ENCODE measurements at regions not wholly inside any gene's neighbourhood (a gene's known extent, or its start where the extent isn't known, plus 50 kb on each side); places are given as distances from the start of the nearest gene placed in this dataset.

DNA sequence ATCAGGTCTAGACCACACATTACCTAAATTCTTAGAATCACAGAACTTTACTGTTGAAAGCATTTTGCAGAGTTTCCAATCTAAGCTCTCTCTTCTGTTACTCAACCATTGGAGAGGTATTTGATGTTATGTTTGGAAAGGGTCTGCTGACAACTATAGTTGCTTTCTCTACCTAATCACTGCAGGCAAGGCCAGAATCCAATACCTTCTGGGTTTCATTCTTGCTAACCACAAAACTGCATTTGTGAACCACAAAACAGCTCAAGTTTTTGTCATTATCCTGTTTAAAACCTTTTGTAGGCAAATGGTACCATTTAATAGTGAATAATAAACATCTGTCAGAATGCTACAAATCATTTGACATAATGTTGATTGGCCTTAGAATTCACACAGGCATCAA, 380.1 kb downstream of the GASK1B start:
- DNase-seq (ENCODE audit: low read depth, low spot score): no peak

DNA sequence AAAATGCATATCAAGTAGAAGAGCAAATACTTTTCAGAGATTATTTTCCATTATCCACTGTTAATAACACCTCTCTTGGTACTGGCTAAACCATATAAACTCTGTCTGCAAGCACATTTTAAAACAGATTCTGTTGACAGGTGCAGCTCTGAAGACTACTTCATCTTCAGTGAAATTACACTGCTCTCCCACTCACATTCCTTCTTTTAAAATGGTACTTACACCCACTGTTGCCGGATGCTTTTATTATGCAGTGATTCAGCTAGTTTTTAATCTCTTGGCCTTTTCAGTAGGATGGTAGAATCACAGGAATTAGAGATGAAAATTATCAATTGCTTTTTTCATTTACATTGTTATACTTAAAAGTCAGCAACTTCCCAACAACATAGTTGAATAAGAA, 381.6 kb downstream of the GASK1B start:
- no peak for DNase-seq (ENCODE audit: low read depth, low spot score)

DNA sequence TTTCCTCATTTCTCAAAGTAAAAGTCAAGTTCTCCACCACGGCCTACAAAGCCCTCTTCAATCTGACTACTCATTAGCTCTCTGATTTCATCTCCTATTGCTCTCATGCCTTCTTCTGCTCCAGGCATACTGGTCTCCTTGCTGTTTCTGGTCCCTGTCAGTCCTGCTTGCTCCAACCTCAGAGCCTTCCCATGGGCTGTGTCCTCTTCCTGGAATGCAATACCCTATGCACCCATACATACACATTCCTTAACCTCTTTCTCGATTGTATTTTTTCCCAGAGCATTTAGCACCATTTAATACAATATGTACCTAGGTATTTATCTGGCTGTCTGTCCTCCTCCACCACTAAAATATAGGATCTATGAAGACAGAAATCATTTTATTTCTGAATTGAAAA, 385.2 kb downstream of the GASK1B start:
- no peak for DNase-seq (ENCODE audit: low read depth, low spot score)

DNA sequence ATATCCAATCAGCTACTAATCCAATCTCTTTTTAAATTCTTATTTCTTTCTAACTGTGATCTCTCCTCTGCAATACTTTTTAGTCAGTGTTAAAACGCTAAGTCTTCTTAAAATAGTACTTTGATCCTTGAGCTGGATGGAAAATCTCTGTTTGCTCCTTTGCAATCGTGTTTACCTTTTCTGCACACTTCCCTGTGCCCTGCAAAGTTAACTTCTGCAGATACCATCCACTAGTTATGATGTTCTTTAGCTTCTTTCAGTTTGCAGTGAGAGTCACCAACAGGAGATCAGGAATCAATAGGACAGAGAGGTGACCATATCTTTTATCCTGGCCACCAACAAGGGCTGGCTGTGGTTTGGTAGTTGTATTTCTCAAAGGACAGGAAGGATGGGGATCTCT, 391.5 kb downstream of the GASK1B start:
- DNase-seq (ENCODE audit: low read depth, low spot score): no peak

DNA sequence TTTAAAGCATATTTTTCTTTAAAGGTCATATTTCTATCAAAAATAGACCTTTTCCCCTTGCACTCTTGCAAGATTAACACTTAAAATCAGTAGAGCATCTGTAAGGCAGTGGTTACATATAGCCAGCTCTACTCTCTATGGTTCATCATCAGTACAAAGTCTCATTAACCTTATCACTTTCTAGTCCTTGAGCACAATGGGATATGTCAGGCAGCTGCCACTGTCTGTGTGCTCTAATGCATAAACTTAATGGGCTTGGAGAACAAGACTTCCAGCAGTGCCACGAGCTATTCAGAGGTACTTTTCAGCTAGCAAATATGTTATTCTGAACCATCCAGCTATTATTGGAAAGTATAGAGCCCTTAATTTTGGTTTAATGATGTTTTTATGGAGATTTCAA, 393.7 kb downstream of the GASK1B start:
- no peak for DNase-seq (ENCODE audit: low read depth, low spot score)

DNA sequence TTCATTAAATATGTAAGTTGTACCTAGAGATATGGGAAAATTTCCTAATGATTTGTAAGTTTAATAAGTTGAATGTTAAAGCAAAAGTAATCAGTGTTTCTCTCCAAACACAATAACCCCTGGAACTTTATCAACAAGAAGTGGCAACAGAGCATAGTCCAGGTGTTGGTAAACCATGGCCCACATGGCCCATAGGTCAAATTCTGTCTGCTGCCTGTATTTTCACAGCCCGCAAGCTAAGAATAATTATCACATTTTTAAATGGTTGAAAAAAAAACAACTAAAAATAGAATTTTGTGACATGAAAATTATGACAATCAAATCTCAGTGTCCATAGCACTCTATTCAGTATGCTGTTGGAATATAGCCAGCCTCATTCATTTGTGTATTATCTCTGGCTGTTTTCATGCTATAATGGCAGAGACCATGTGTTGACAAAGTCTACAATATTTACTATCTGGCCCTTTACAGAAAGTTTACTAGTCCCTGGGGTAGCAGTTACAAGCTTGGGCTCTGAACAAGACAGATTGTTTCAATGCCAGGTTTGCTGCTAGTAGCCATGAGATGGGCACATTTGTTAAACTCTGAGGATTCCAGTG, 395.8 kb downstream of the GASK1B start:
- no peak for DNase-seq (ENCODE audit: low read depth, low spot score)

DNA sequence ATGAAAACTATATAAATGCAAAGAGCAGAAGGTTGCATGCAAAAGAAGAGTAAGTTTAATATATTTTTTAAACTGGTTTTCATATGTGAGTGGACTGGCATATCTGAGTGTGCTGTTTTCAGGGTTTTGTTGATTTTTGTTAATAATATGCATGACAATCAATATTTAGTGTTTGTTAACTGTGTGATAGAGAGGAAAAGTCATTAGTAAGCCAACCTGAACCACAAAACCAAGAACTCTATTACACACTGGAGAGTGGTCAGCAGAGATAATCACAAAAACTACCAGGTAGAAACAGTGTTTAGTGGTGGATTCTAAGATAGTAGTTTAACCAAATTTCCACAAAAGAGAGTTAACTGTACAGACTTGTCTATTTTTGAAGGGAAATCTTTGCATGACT, 396.9 kb downstream of the GASK1B start:
- no peak for DNase-seq (ENCODE audit: low read depth, low spot score)

DNA sequence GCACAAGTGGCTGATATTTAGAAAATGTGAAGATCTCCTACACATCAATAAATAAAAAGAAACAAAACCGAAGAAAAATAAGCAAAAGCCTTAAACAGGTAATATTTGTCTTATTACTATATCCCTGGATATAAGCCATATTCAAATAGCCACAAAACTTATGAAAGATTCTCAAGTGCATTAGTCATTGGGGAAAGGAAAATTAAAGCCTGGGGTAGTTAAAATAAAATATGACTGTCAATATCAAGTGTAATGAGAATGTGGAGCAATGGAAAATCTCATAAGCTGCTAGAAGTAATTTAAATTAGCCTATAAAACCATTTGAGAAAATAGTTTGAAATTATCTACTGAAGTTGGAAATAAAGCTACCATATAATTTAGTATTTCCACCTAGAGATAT, 399.9 kb downstream of the GASK1B start:
- DNase-seq (ENCODE audit: low read depth, low spot score): no peak

DNA sequence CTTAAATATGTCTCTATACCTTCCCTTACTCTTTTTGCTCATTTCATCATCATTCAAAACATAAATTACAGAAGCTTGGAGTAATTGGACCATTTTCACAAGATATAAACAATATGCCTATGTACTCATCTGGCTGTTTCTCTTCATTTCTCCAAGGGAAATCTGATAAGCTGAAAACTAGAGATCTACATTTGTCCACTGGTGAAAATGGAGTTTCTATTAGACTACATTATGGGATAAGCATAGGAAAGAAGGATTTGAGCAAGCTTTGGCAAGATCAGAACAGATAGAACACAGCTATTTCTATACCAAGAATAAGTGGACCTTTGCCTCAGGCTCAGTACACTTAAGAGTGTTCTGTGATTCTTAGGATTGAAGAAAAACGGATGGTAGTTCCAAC, 404.4 kb downstream of the GASK1B start:
- DNase-seq (ENCODE audit: low read depth, low spot score): no peak

DNA sequence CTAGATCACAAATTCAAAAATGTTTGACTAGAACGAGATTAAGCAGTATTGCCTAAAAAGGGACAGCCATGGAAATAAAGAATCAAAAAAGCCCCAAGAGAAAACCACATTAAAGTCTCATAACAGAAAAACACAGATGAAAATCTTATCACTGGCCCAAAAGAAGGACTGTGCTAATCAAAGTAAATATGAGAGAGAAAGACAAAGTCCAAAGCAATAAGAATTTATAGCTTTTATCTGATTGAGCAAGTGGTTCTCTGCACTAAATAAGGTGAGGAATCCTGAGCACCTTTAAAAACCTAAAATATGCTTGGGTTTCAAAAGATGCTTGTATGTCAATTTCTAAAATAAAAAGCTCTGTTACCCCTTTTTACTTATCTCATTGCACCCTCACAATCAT, 409.3 kb downstream of the GASK1B start:
- no peak for DNase-seq (ENCODE audit: low read depth, low spot score)

DNA sequence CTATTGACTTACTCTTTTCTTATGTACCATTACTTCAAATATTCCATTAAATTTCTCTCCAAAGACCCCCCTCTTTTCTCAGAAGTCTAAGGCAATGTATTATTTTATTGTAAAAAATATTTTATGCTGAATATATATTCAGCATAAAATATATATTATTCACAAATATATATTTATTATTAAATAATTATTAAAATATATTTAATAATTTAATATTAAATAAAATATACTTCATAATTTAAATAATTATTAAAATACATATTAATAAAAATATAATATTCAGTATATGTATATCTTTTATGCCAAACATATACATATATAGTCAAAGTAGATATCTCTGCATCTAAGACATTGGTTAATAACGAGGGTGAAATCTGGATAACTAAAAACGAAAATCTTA, 418.4 kb downstream of the GASK1B start:
- no peak for DNase-seq (ENCODE audit: low read depth, low spot score)

DNA sequence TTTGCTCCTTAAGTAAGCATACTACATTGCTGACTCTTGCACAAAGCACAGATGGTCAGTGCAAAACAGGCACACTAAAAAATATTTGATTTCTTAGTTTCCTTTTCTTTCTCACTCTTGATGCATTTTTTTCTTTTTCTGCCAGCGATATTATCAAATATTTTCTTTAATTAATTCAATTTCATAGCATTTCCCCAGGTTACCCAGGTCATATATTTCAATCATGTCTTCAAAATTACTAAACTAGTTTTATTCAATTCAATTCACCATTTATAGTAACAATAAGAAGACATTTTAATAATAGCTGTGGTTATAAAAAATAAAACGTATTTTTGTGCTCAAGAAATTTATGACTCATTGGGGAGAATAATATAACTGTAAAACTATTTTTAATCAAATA, 421.2 kb downstream of the GASK1B start:
- DNase-seq (ENCODE audit: low read depth, low spot score): no peak

DNA sequence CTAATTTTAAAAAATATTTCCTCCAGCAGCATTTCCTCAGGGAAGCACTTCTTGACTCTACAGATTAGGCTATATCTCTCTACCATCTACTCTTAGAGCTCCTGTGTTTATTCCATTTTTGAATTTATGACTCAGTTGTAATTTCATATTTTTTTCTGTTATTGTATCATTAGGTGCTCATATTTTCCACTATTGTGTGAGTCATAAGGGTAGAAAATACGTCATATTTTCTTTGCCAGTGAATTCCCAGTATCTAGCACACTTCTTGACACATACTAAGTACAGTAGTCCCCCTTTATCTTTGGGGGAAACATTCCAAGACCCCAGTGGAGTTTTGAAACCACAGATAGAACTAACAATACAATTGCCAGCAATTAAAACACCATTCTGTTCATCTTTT, 431.2 kb downstream of the GASK1B start:
- DNase-seq (ENCODE audit: low read depth, low spot score): no peak

DNA sequence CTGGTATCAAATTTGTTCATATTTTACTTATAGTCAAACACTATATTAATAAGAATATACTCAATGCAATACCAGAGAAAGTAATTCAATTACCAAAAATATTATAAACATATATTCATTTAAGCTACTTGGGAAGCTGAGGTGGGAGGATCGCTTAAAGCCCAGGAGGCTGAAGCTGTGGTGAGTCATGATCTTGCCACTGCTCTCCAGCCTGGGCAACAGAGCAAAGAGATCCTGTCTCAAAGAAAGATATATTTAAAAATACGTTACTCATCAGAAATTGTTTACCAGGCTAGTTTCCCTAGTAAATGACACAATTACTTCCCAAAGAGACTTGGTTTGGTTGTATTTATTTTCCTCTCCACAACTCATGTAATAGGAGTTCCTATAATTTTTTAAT, 433.6 kb downstream of the GASK1B start:
- DNase-seq (ENCODE audit: low read depth, low spot score): no peak

DNA sequence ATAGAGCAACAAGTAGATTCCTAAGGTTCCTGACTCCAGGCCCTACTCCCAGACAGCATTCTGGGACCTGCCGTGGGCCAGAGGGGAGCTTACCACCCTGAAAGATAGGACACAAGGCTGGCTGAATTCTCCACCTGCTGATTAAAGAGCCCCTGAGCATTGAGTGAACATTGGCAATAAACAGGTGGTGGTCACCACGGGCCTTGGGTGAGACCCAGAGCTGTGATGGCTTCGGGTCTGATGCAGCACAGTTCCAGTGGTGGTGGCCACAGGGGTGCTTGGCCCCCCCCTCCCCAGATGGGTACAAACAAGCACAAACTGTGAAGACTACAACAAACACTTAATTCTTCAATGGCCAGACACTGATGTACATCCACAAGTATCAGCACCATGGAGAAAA, 444.6 kb downstream of the GASK1B start:
- no peak for DNase-seq (ENCODE audit: low read depth, low spot score)

DNA sequence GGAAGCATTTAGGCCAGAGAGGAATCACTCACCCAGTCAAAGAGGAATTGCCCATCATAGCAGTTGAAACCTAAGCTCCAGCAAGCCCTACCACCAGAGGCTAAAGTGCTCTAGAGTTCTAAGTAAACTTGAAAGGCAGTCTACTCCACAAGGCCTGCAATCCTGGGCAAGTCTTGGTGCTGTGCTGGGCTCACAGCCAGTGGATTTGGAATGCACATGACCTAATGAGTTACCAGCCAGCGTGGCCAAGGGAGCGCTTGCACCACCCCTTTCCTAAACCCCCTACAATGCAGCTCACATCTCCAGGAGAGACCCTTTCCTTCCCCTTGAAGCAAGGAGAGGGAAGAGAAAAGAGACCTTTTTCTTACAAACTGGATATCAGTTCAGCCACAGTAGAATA, 445.7 kb downstream of the GASK1B start:
- no peak for DNase-seq (ENCODE audit: low read depth, low spot score)

DNA sequence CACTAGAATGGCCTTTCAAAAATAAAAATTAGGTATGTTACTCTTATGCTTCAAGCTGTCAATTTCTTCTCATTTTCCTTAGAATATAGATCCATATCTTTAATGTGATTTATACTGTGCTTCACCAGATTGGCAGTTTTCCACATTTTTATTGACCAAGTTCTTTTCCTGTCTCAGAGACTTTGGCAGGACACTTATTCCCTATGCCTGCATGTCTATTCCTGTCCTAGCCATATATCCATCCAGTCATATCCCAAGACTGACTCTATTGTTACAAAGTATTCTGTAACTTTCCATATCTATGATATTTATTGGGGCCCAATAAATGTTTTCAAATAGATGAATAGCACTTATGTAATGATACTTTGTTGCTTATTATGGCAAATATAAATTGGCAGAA, 450.7 kb downstream of the GASK1B start:
- no peak for DNase-seq (ENCODE audit: low read depth, low spot score)

DNA sequence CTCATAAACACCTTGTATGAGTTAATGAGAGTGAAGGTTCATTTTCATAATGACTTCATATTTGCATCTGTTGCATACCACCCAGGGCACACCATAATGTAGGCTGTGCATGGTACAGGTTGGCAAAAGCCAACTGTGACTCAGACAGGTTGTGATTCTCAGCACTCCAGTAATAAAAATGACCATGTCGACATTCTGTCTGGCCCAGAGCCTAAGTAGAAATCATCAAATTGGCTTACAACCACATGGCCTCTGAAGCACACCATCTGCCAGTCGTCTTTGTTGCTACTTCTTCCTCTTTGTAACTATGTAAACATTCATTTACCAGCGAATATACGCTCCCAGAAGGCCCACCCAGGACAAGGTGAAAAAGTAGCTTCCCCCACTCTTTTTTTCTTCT, 459.5 kb downstream of the GASK1B start:
- no peak for DNase-seq (ENCODE audit: low read depth, low spot score)

DNA sequence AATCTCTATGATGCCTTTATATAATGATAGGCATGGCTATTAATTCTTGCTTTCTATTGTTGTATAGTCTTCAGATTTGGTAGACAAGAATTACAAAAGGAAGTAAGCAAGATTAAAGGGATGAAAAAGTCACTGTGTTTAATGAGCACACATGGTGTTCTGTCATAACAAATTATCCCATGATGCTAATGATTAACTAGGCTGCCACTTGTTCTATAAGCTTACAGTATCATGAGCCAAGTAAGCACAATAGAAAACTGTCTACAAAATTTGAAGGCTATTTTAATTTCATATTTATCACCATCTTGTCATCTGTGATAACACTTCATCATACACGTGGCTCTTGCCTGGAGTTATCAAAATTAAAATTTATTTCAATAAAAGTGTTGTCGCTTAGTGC, 466.7 kb downstream of the GASK1B start:
- DNase-seq (ENCODE audit: low read depth, low spot score): no peak

DNA sequence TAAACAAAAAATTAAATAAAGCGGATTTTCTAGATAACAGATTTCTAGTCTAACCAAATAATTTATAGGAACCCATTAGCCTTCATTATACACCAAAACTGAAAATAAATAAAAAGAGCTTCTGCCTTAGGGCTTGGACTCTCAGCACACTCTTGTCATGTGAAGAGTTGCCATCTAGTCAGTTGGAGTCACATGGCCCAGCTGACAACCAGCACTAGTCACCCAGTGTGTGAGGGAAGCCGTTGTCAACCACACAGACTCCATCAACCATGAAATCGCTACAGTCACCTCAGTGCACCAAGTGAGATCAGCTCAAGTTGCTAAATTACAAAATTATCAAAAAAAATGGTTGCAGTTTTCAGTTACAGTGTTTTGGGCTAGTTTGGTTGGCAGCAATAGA, 470.0 kb downstream of the GASK1B start:
- no peak for DNase-seq (ENCODE audit: low read depth, low spot score)

DNA sequence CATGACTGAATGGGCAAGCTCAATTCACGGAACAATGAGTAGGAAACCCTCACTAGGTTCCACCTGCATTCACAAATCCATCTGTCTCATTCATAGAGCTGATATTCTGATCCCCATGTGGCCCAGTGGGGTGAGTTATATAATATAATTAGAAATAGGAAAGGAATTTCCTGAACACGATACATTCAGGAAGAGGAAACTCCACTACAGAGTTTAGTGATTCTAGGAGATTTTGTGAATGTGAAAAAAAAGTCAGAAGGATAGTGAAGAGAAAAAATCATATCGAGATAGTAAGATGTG, 471.2 kb downstream of the GASK1B start:
- no peak for DNase-seq (ENCODE audit: low read depth, low spot score)

DNA sequence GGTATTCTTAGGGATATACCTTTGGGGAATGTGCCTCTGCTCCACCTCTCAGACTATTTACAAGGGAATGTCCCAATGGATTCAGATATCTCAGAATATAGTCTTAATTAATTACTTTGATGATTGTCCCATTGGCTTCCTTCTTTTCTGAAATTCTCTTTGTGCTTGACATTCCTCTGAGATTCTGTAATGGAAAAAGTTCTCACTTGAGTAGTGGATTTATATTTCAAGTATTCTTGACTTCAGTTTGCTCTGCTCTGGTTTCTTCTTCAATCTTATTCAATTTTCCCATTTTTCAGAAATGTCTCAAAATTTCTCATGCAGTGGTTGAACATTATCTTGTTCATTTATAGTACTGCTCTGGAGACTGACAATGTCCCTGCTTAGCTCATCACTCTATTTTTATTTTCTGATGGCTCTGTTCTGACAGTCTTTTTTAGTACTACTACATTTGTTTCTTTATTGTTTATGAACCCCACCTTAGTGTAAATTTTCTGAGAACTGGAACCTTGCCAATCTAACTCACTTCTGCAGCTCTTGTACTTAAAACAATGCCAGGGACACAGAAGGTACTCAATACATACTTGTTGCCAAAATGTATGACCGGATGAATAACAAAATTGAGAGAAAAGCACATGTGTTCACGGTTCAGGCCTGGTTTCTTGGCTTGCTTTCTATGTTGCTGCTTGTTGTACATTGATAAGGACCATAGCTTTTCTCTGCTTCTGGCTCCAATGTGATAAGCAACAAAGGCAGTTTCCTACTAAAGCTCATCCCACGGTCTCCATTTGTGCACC, 471.7 kb downstream of the GASK1B start:
- DNase-seq (ENCODE audit: low read depth, low spot score): no peak

DNA sequence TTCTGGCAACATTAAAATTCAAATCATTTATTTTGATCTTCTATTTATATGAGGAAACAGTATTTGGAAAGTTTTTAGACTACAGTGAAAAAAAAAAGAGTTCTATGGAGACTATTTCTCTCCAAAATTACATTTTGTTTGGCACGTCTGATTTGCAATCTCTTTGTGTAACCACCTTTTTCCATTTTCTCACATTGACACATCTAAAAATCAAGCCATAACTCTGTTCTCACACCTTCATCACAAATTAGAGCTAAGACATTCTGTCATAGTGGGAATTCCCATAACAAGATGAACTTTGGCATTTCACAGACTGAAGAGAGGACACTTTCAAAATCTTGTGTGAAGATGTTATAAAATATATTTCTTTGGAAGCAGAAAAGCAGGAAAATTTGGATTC, 468.9 kb downstream of the GRIA2 start:
- no peak for DNase-seq (ENCODE audit: low read depth, low spot score)

DNA sequence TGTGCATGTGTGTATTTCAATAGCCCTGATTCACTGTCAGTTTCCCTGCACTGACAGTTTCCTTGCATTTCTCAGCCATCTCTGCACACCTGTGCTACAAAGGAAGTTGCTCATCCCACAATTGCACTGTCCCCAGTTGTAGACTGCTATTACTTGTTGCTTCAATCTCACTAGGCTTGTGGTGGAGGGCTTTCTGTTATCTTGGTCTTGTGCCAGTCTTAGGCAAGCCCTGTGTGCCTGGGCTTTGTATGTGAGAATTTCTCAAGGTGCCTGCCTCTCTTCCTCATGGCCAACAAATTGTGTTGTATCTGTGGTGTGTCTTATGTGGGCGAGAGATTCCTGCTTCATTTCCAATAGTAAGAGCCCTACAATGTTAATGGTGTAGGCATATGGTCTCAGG, 467.4 kb downstream of the GRIA2 start:
- no peak for DNase-seq (ENCODE audit: low read depth, low spot score)

All from iPS DF 19.7 (cell line).